Liver (tissue), 3 donors: ENCODE measurements at regions not wholly inside any gene's neighbourhood (a gene's known extent, or its start where the extent isn't known, plus 50 kb on each side); places are given as distances from the start of the nearest gene placed in this dataset.

Experiments
- CTCF ChIP-seq: fragments of 150-350 bp; IDR thresholded peaks from 2 replicates; pipeline ENCODE4 v1.5.1; 2017; ENCODE audit warnings: improper control_type of control experiment, low read depth, low read length; ENCODE audit not compliant: missing input control
- FOXA2 ChIP-seq: IDR thresholded peaks from 2 replicates; pipeline ENCODE4 v1.6.1; 2016; ENCODE audit warnings: antibody characterized with exemption
- SP1 ChIP-seq: IDR thresholded peaks from 2 replicates; pipeline ENCODE4 v1.6.1; 2018; ENCODE audit warnings: antibody characterized with exemption, mild to moderate bottlenecking
- donor health status: healthy.
- donor health status: healthy.

- no peak for TF ChIP-seq FOXA2
- no peak for TF ChIP-seq CTCF
- TF ChIP-seq SP1: no peak
Measured at GRCh38 chr18:34531110-34531509, 179.0 kb upstream of the DTNA start.
